HUES48 (cell line): ENCODE measurements at regions not wholly inside any gene's neighbourhood (a gene's known extent, or its start where the extent isn't known, plus 50 kb on each side); places are given as distances from the start of the nearest gene placed in this dataset.

ENCODE experiments used
- H3K27ac ChIP-seq: one replicate; pipeline ENCODE4 v1.7.0; 2013; ENCODE audit warnings: low read depth, low read length, inconsistent platforms
- H3K27me3 ChIP-seq: 2 replicates; pipeline ENCODE4 v1.6.1; 2013; ENCODE audit warnings: mild to moderate bottlenecking, low read length; ENCODE audit not compliant: control insufficient read depth, insufficient read depth
- H3K36me3 ChIP-seq: 2 replicates; pipeline ENCODE4 v1.6.1; 2013; ENCODE audit warnings: low read length; ENCODE audit not compliant: control insufficient read depth, insufficient read depth
- H3K4me1 ChIP-seq: 2 replicates; pipeline ENCODE4 v1.6.1; 2013; ENCODE audit warnings: mild to moderate bottlenecking, low read length; ENCODE audit not compliant: control insufficient read depth, insufficient read depth
- H3K4me3 ChIP-seq: 2 replicates; pipeline ENCODE4 v1.5.1; 2013; ENCODE audit warnings: mild to moderate bottlenecking, low read depth, low read length
- H3K9ac ChIP-seq: 2 replicates; pipeline ENCODE4 v1.6.1; 2013; ENCODE audit warnings: mild to moderate bottlenecking, low read depth, low read length, moderate library complexity
- H3K9me3 ChIP-seq: 2 replicates; pipeline ENCODE4 v1.6.1; 2013; ENCODE audit warnings: low read length; ENCODE audit not compliant: control insufficient read depth, insufficient read depth

DNA sequence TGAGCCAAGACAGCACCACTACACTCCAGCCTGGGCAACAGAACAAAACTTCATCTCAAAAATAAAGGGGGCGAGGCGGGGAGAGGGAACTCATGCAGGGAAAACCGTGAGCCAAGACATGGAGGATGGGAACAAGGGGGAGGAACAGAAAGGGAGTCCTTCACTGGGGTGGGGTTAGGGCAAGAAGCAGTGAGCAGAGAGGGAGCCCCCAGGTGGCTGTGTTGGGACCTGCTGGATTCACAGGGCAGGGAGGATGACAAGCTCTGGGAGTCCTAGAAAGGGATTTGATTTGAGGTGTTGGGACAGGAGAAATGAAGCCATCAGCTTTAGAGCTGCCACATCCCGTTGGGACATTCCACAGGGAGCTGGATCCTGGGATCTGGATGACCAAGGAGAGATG, 90.6 kb upstream of the TOP1 start:
- H3K4me3 ChIP-seq, result no peak overlapping the region
- no peaks in the 10 kb centered on the region for H3K9me3 ChIP-seq
- no peak overlapping the region for H3K9ac ChIP-seq
- H3K4me1 ChIP-seq, result no peaks in the 10 kb centered on the region
- H3K27ac ChIP-seq, result no peak overlapping the region
- H3K27me3 ChIP-seq, result no peaks in the 10 kb centered on the region
- no peaks in the 10 kb centered on the region for H3K36me3 ChIP-seq

DNA sequence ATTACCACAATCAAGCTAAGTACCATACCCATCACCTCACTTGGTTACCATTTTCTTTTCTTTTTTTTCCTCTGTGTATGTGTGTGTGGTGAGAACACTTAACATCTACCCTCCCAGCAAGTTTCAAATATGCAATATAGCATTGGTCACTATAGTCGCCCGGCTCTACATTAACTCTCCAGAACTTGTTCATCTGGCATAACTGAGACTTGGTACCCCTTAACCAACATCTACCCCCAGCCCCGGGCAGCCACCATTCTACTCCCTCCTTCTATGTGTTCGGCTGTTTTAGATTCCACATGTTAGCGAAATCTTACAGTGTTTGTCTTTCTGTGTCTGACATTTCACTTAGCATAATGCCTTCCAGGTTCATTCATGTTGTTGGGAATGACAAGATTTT, 89.0 kb upstream of the TOP1 start:
- no peaks in the 10 kb centered on the region for H3K27me3 ChIP-seq
- H3K27ac ChIP-seq, result no peak overlapping the region
- H3K9ac ChIP-seq, result no peak overlapping the region
- H3K36me3 ChIP-seq, result no peaks in the 10 kb centered on the region
- H3K4me1 ChIP-seq, result no peaks in the 10 kb centered on the region
- no peaks in the 10 kb centered on the region for H3K9me3 ChIP-seq
- H3K4me3 ChIP-seq, result no peak overlapping the region

DNA sequence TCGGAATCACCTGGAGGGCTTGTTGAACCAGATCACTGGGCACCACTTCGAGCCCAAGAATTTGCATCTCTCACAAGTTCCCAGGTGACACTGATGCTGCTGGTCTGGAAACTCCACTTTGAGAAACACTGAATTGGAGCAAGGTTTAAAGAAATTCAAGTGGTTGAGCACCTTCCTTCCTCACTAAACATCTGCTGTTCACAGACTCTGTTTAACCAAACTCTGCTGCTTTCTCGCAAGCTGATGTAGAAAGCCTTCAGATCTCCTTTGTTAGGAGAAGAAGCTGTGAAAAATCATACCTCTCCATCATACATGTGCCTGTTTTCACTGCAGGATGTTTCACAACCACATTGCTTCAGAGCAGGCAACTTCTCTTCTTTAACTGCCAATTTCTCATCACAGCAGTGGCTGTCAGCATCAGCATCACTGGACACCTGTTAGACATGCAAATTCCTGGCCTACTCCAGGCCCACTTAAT, 87.5 kb upstream of the TOP1 start:
- Histone ChIP-seq H3K9ac (no peak overlapping the region), H3K4me3 (no peak overlapping the region), H3K27ac (no peak overlapping the region), H3K4me1 (no peaks in the 10 kb centered on the region), H3K36me3 (no peaks in the 10 kb centered on the region), H3K9me3 (no peaks in the 10 kb centered on the region), H3K27me3 (no peaks in the 10 kb centered on the region)

DNA sequence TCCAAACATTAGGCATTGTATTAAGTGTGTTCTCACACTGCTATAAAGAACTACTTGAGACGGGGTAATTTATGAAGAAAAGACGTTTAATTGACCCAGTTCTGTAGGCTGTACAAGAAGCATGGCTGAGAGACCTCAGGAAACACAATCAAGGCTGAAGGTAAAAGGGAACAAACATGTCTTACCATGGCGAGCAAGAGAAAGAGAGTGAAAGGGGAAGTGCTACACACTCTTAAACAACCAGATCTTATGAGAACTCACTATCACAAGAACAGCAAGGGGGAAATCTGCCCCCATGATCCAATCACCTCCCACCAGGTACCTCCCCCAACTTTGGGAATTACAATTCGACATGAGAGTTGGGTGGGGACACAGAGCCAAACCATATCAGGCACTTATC, 86.6 kb upstream of the TOP1 start:
- Histone ChIP-seq H3K9me3 (no peaks in the 10 kb centered on the region), H3K36me3 (no peaks in the 10 kb centered on the region), H3K4me1 (no peaks in the 10 kb centered on the region), H3K9ac (no peak overlapping the region), H3K27ac (no peak overlapping the region), H3K27me3 (no peaks in the 10 kb centered on the region), H3K4me3 (no peak overlapping the region)

DNA sequence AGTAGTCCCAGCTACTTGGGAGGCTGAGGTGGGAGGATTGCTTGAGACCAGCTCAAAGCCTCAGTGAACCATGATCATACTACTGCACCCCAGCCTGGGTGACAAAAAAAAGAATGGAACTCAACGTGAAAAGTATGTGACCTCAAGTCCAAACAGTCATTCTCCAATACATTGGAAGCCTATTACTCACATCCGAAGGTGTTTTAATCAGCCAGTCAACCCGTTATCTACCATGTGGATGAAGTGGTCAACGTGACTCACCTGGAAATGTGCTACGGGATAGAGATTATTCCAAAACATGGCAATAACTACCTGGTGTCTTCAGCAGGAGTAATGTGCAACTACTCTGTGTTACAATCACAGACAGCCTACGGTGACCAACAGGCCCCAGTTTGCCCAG, 85.8 kb upstream of the TOP1 start:
- H3K27ac ChIP-seq, result no peak overlapping the region
- no peaks in the 10 kb centered on the region for H3K36me3 ChIP-seq
- no peak overlapping the region for H3K9ac ChIP-seq
- H3K4me1 ChIP-seq, result no peaks in the 10 kb centered on the region
- H3K27me3 ChIP-seq, result no peaks in the 10 kb centered on the region
- H3K9me3 ChIP-seq, result no peaks in the 10 kb centered on the region
- H3K4me3 ChIP-seq, result no peak overlapping the region

DNA sequence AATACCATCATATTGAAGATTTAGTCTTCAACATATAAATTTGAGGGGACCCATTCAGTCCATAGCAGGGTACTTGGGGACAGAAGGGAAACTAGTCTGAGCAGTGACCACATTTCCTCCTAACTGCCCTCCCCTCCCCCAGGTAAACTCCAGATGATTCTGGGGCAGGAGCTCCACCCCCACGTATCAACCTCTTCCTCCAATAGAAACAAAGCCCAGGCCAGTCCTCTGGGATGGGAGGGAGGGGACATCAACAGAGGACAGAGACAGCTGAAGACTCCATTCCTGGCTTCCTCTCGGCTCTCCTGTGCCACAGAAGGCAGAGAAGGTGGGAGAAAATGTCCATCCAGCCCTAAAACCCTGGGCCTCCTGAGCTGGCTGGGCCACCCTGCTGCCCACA, 85.0 kb upstream of the TOP1 start:
- Histone ChIP-seq H3K36me3 (no peaks in the 10 kb centered on the region), H3K9me3 (no peaks in the 10 kb centered on the region), H3K4me1 (no peaks in the 10 kb centered on the region), H3K4me3 (no peak overlapping the region), H3K27ac (no peak overlapping the region), H3K9ac (no peak overlapping the region), H3K27me3 (no peaks in the 10 kb centered on the region)

- no peaks in the 10 kb centered on the region for H3K4me1 ChIP-seq
- no peak overlapping the region for H3K4me3 ChIP-seq
Observed at GRCh38 chr20:40945189-40945588, 83.4 kb upstream of the TOP1 start.

DNA sequence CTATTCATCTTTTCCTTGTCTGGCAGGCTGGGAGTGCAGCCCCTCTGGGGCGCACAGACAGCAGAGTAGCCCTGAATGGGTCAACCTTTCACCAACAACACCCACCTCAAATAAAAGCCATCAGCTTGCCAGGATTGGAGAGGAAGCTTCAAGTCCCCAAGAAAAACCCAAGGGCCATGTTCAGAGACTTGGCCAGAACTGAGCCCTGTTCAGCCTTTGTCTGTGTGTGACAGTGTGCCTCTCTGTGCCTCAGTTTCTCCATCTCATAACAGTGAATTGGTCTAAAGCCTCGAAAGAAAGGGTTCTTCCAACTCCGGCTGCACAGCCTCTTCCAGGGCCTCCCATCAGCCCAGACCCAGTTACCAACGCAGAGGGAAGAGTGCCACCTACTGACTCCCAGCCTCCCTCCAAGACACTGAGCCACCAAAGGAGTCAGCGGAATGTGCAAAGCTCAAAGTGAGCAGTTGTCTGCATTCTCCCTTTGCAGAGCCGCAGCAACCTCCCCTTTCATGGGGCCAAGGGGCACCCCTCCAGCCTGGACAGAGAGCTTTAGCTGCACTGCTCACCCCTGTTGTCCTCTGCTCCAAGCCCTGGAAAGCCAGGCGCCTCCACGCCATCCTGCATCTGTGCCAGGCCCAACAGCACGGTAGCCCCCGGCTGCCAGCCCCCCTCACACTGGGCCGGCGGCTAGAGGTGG, 82.7 kb upstream of the TOP1 start:
- Histone ChIP-seq H3K36me3 (no peaks in the 10 kb centered on the region), H3K9ac (no peak overlapping the region), H3K27ac (no peak overlapping the region), H3K27me3 (no peaks in the 10 kb centered on the region), H3K4me3 (no peak overlapping the region), H3K9me3 (no peaks in the 10 kb centered on the region), H3K4me1 (no peaks in the 10 kb centered on the region)

More at GRCh38 chr20:40945189-40945588, 83.4 kb upstream of the TOP1 start:
- H3K27ac ChIP-seq, result no peak overlapping the region
- H3K36me3 ChIP-seq, result no peaks in the 10 kb centered on the region
- no peaks in the 10 kb centered on the region for H3K9me3 ChIP-seq
- H3K9ac ChIP-seq, result no peak overlapping the region
- no peaks in the 10 kb centered on the region for H3K27me3 ChIP-seq

DNA sequence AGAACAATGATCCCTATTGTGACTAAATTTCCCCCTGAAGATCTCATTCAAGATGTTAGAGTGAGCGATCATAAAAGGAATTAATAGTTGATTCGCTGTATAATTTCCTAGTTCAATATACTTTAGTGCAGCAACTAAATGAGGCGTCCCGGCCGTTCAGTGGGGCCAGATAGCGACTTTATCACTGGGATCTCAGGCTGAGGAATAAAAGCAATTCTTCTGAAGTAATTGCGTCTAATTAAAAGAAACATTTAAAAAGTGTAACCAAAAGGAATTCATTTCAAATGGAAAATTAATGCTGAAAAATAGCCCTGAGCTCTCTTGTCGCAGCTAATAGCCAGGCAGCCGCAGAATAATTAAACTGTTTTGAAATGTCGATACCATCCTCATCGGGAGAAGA, 82.2 kb upstream of the TOP1 start:
- H3K4me3 ChIP-seq, result no peak overlapping the region
- no peaks in the 10 kb centered on the region for H3K27me3 ChIP-seq
- no peaks in the 10 kb centered on the region for H3K36me3 ChIP-seq
- H3K4me1 ChIP-seq, result no peaks in the 10 kb centered on the region
- no peak overlapping the region for H3K9ac ChIP-seq
- H3K27ac ChIP-seq, result no peak overlapping the region
- H3K9me3 ChIP-seq, result no peaks in the 10 kb centered on the region

DNA sequence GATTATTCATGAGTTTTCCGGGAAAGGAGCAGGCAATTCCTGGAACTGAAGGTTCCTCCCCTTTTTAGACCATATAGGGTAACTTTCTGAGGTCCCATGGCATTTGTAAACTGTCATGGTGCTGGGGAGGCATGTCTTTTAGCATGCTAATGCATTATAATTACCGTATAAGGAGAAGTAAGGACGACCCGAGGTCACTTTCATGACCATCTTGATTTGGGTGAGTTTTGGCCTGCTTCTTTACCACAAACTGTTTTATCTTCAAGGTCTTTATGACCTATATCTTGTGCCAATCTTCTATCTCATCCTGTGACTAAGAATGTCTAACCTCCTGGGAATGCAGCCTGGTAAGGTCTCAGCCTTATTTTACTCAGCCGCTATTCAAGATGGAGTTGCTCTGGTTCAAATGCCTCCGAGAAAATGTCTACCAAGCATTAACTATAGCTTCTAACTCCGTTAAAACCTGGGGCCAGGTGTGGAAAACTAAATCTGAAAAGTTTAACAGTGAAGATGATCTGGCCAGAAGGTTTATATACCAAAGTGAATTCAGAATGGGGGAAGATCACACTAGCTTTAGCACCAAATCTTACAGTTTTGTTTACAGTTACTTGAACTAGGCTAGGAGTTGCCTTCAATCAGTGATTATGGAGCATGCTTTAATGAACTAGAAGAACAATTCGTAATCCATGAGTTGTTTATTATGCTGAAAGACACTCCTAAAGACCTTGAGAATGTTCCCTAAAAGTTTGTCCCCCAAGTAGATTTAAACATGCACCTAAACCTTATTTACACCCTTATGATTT, 80.0 kb upstream of the TOP1 start:
- H3K4me3 ChIP-seq, result no peak overlapping the region
- H3K27me3 ChIP-seq, result no peaks in the 10 kb centered on the region
- H3K36me3 ChIP-seq, result no peaks in the 10 kb centered on the region
- H3K4me1 ChIP-seq, result no peaks in the 10 kb centered on the region
- H3K27ac ChIP-seq, result no peak overlapping the region
- no peaks in the 10 kb centered on the region for H3K9me3 ChIP-seq
- no peak overlapping the region for H3K9ac ChIP-seq

- no peak overlapping the region for H3K4me3 ChIP-seq
- no peaks in the 10 kb centered on the region for H3K9me3 ChIP-seq
- H3K27me3 ChIP-seq, result no peaks in the 10 kb centered on the region
- no peaks in the 10 kb centered on the region for H3K4me1 ChIP-seq
- H3K36me3 ChIP-seq, result no peaks in the 10 kb centered on the region
- no peak overlapping the region for H3K27ac ChIP-seq
- H3K9ac ChIP-seq, result no peak overlapping the region
Observed at GRCh38 chr20:40949346-40949745, 79.3 kb upstream of the TOP1 start.
